Ascending aorta (tissue), 2 donors: ENCODE measurements at regions not wholly inside any gene's neighbourhood (a gene's known extent, or its start where the extent isn't known, plus 50 kb on each side); places are given as distances from the start of the nearest gene placed in this dataset.

Experiments used
- DNase-seq, 2 donors: peaks; one replicate each; pipeline ENCODE4 v3.0.0-alpha.2; 2019; ENCODE audit warnings: low spot score in 2 of 2
- H3K27ac ChIP-seq, 2 donors: fragments of 200-600 bp; sonication (generic); one replicate each; pipeline ENCODE4 v1.5.1; 2016 to 2017; ENCODE audit warnings: mild to moderate bottlenecking in 1 of 2
- H3K27me3 ChIP-seq: fragments of 200-600 bp; sonication (generic); one replicate; pipeline ENCODE4 v1.5.1; 2017
- H3K36me3 ChIP-seq, 2 donors: fragments of 200-600 bp; sonication (generic); one replicate each; pipeline ENCODE4 v1.5.1; 2016
- H3K4me1 ChIP-seq, 2 donors: fragments of 200-600 bp; sonication (generic); one replicate each; pipeline ENCODE4 v1.5.1; 2016 to 2017; ENCODE audit warnings: mild to moderate bottlenecking in 1 of 2
- H3K4me3 ChIP-seq, 2 donors: fragments of 200-600 bp; sonication (generic); one replicate each; pipeline ENCODE4 v1.5.1; 2016 to 2017; ENCODE audit warnings: mild to moderate bottlenecking in 1 of 2
- H3K9me3 ChIP-seq, 2 donors: fragments of 200-600 bp; sonication (generic); one replicate each; pipeline ENCODE4 v1.5.1; 2016
- intact Hi-C: fragments of 100-400 bp; cut with DNase I; formaldehyde crosslinking; loops from one replicate; pipeline ENCODE4 v1.15.1; 2023
- TF ChIP-seq, protein P1 (sequence below), 3 experiments: fragments of 200-600 bp in 2 of 3; fragments of 450-650 bp in 1 of 3; sonication (generic) in 2 of 3; IDR thresholded peaks; one replicate each; pipeline ENCODE4 v1.5.1; 2016 to 2019; ENCODE audit warnings: antibody characterized with exemption in 3 of 3, mild to moderate bottlenecking in 1 of 3, moderate library complexity in 1 of 3

DNA sequence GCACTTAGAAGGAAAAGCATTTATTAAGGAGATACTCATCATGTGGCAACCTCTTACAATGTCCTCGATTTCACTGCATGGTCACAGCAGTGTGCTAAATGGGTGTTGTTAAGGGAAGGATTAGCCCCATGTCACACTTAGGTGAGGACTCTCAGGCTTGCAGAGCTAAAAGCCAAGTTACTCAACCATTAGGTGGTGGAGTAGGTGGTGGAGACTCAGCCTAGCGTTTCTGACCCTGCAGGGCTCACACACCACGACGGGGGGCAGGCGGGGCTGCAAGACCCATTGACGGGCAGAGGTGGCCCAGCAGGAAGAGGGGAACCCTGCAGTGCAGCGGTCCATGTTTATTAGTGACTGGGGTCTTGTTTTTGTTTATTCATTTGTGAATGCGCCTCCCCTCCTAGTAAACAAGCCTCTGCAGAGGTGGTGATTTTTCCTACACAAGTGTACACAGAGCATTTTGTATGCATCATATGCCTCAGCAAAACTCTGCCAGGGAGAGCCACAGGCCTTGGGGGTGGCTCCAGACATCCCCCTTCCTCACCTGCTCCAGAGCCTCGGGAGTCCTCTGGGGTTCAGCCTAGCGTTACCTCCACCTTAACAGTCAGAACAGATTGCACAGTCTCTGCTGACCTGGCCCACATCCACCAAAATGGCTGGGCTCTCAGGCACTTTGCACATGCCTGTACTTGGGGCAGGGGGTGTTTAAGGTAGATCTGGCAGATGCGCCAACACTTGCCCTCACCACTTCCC lies 216.7 kb downstream of the C16orf95 start:
- no peak overlapping the region for H3K4me3 ChIP-seq
- TF ChIP-seq, protein P1, sequence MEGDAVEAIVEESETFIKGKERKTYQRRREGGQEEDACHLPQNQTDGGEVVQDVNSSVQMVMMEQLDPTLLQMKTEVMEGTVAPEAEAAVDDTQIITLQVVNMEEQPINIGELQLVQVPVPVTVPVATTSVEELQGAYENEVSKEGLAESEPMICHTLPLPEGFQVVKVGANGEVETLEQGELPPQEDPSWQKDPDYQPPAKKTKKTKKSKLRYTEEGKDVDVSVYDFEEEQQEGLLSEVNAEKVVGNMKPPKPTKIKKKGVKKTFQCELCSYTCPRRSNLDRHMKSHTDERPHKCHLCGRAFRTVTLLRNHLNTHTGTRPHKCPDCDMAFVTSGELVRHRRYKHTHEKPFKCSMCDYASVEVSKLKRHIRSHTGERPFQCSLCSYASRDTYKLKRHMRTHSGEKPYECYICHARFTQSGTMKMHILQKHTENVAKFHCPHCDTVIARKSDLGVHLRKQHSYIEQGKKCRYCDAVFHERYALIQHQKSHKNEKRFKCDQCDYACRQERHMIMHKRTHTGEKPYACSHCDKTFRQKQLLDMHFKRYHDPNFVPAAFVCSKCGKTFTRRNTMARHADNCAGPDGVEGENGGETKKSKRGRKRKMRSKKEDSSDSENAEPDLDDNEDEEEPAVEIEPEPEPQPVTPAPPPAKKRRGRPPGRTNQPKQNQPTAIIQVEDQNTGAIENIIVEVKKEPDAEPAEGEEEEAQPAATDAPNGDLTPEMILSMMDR (IDR thresholded peaks at IDR 0.05), result no peak
- no peak for DNase-seq
- H3K9me3 ChIP-seq, result no peaks in the 10 kb centered on the region
- no peak overlapping the region for H3K27ac ChIP-seq
- H3K4me1 ChIP-seq, result no peaks in the 10 kb centered on the region
- intact Hi-C loops, result no loop called here
- no peaks in the 10 kb centered on the region for H3K36me3 ChIP-seq
- no peaks in the 10 kb centered on the region for H3K27me3 ChIP-seq

GRCh38 chr16:87101903-87102302 lies 215.3 kb downstream of the C16orf95 start:
- Histone ChIP-seq H3K9me3 (no peaks in the 10 kb centered on the region), H3K4me3 (no peak overlapping the region), H3K27ac (no peak overlapping the region), H3K27me3 (no peaks in the 10 kb centered on the region), H3K4me1 (no peaks in the 10 kb centered on the region), H3K36me3 (no peaks in the 10 kb centered on the region)
- TF ChIP-seq, protein P1 (IDR thresholded peaks at IDR 0.05), result no peak
- intact Hi-C loops, result no loop called here
- DNase-seq, result no peak

GRCh38 chr16:87107201-87107600 lies 210.0 kb downstream of the C16orf95 start:
- Histone ChIP-seq H3K9me3 (no peaks in the 10 kb centered on the region), H3K4me3 (no peak overlapping the region), H3K27ac (no peak overlapping the region), H3K4me1 (no peaks in the 10 kb centered on the region), H3K36me3 (no peaks in the 10 kb centered on the region), H3K27me3 (no peaks in the 10 kb centered on the region)
- no peak for DNase-seq
- intact Hi-C loops, result no loop called here
- TF ChIP-seq, protein P1 (IDR thresholded peaks at IDR 0.05), result no peak

DNA sequence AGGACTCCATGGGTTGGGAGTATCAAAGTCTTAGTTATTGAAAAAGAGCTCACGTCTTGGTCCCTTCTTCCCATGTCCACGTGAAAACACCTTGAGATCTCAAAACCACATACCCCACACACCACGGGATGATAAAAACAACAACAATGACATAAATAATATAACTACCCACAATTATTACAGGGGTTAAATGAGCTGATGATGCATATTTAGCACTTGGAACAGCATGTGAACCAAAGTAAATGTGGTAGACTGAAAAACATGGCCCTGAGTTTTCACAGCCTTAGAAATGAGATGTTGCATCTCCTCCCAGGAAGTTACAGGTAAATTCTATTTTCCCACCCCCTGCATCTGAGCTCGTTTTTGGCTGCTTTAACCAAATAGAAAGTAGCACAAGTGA lies 208.9 kb downstream of the C16orf95 start:
- intact Hi-C loops, result no loop called here
- H3K4me1 ChIP-seq, result no peaks in the 10 kb centered on the region
- H3K27ac ChIP-seq, result no peak overlapping the region
- no peaks in the 10 kb centered on the region for H3K9me3 ChIP-seq
- H3K27me3 ChIP-seq, result no peaks in the 10 kb centered on the region
- DNase-seq, result no peak
- TF ChIP-seq, protein P1 (IDR thresholded peaks at IDR 0.05), result no peak
- no peaks in the 10 kb centered on the region for H3K36me3 ChIP-seq
- no peak overlapping the region for H3K4me3 ChIP-seq

DNA sequence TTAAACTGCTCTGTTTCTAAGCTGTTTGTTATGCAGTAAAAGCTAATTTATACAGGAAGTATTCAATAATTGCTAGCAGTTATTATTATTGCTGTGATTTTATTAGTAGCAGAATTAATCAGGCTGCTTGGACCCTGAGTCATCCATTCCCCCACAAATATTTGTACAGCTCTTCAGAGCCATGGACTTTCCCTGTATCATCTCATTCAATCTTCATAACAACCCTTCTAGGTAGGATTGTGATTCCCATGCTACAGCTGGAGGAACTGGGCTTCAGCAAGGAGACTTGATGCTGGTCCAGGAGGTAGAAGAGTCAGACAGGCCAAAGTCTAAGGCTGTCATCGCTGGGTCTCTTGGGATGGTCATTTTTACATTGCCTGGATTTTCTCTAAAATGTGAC lies 208.3 kb downstream of the C16orf95 start:
- H3K4me3 ChIP-seq, result no peak overlapping the region
- TF ChIP-seq, protein P1 (IDR thresholded peaks at IDR 0.05), result no peak
- H3K9me3 ChIP-seq, result no peaks in the 10 kb centered on the region
- H3K27me3 ChIP-seq, result no peaks in the 10 kb centered on the region
- no peaks in the 10 kb centered on the region for H3K4me1 ChIP-seq
- intact Hi-C loops, result loop anchor here (1.0 kb wide), 1 partner anchor 19 kb away; no protein-coding TSS in a partner anchor
- DNase-seq, result no peak
- no peak overlapping the region for H3K27ac ChIP-seq
- H3K36me3 ChIP-seq, result no peaks in the 10 kb centered on the region
